ENCODE measurements at regions not wholly inside any gene's neighbourhood (a gene's known extent, or its start where the extent isn't known, plus 50 kb on each side); places are given as distances from the start of the nearest gene placed in this dataset.

DNA sequence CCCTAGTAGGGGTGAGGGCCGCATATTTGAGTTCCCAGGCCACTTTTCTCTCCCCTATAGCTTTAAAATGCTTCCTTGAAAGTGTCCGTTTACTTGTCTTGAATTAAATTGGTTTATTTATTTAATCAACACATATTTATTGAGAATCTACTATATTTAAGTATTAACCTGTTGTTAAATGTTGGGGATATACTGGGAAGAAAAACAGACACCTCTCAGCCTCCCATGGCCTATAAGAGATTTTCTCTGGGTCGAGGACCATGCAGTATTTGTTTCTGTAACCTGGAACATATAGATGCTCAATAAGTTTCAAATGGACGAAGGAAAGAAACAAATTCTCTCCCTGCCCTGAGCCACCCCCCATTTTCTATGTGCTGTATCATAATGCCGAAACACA is 98.6 kb downstream of the INSIG2 start:
- TF ChIP-seq CBX5 (IDR thresholded peaks at IDR 0.05; ENCODE audit: low read depth) (no peak), BRCA1 (IDR thresholded peaks at IDR 0.05; ENCODE audit: low read depth, low read length) (no peak), TAF1 (IDR thresholded peaks at IDR 0.05; ENCODE audit: borderline replicate concordance, low read depth, low read length) (no peak), RAD51 (IDR thresholded peaks at IDR 0.05) (no peak), EED (IDR thresholded peaks at IDR 0.05; ENCODE audit: low read depth) (no peak)
- TF ChIP-seq, protein P1, sequence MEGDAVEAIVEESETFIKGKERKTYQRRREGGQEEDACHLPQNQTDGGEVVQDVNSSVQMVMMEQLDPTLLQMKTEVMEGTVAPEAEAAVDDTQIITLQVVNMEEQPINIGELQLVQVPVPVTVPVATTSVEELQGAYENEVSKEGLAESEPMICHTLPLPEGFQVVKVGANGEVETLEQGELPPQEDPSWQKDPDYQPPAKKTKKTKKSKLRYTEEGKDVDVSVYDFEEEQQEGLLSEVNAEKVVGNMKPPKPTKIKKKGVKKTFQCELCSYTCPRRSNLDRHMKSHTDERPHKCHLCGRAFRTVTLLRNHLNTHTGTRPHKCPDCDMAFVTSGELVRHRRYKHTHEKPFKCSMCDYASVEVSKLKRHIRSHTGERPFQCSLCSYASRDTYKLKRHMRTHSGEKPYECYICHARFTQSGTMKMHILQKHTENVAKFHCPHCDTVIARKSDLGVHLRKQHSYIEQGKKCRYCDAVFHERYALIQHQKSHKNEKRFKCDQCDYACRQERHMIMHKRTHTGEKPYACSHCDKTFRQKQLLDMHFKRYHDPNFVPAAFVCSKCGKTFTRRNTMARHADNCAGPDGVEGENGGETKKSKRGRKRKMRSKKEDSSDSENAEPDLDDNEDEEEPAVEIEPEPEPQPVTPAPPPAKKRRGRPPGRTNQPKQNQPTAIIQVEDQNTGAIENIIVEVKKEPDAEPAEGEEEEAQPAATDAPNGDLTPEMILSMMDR (IDR thresholded peaks at IDR 0.05 in 2 of 3, conservative IDR thresholded peaks at IDR 0.05 in 1 of 3; ENCODE audit: control insufficient read depth in 2 of 3, extremely low read depth in 1 of 3, insufficient read depth in 1 of 3, low read depth in 3 of 3, low read length in 3 of 3), result no peak
- TF ChIP-seq, protein P2, sequence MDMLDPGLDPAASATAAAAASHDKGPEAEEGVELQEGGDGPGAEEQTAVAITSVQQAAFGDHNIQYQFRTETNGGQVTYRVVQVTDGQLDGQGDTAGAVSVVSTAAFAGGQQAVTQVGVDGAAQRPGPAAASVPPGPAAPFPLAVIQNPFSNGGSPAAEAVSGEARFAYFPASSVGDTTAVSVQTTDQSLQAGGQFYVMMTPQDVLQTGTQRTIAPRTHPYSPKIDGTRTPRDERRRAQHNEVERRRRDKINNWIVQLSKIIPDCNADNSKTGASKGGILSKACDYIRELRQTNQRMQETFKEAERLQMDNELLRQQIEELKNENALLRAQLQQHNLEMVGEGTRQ (IDR thresholded peaks at IDR 0.05; ENCODE audit: borderline replicate concordance, low read depth, low read length), result no peak

Data from GM12878 (cell line).